ENCODE measurements at regions not wholly inside any gene's neighbourhood (a gene's known extent, or its start where the extent isn't known, plus 50 kb on each side); places are given as distances from the start of the nearest gene placed in this dataset.

DNA sequence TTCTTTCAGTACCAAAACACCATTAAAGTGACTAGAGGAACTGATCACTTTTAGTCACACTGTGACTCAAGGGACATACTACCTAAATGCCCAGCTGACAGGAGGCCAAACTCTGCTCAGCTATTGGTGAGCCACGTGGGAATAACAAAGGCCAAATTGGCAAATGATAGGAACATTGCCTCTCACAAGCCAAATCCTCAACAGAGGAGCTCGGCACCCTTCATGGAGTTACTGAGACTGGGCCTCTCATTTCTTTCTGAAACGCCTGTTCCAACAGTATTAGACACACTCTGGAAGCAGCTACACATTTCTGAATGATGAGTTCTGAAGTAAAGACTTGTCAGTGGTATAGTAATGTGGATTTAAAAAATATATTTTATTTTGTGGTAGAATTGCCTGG, 166.0 kb upstream of the COL8A1 start:
- TF ChIP-seq, protein P1, sequence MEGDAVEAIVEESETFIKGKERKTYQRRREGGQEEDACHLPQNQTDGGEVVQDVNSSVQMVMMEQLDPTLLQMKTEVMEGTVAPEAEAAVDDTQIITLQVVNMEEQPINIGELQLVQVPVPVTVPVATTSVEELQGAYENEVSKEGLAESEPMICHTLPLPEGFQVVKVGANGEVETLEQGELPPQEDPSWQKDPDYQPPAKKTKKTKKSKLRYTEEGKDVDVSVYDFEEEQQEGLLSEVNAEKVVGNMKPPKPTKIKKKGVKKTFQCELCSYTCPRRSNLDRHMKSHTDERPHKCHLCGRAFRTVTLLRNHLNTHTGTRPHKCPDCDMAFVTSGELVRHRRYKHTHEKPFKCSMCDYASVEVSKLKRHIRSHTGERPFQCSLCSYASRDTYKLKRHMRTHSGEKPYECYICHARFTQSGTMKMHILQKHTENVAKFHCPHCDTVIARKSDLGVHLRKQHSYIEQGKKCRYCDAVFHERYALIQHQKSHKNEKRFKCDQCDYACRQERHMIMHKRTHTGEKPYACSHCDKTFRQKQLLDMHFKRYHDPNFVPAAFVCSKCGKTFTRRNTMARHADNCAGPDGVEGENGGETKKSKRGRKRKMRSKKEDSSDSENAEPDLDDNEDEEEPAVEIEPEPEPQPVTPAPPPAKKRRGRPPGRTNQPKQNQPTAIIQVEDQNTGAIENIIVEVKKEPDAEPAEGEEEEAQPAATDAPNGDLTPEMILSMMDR (IDR thresholded peaks at IDR 0.05; ENCODE audit: insufficient read depth, low read depth, low read length), result no peak
- TF ChIP-seq EZH2 (IDR thresholded peaks at IDR 0.05; ENCODE audit: insufficient read depth, low read length), result no peak
